Smooth muscle cell (in vitro differentiated cells): ENCODE measurements at regions not wholly inside any gene's neighbourhood (a gene's known extent, or its start where the extent isn't known, plus 50 kb on each side); places are given as distances from the start of the nearest gene placed in this dataset.

Source experiments
- DNase-seq: peaks from one replicate; lab custom pipeline; 2025; ENCODE audit not compliant: unreplicated experiment; lab: John Stamatoyannopoulos, UW
- H2AFZ ChIP-seq: fragments of 200-600 bp; sonication (generic); 2 replicates; pipeline ENCODE4 v1.6.0; 2016; ENCODE audit warnings: antibody characterized with exemption, low read depth, mild to moderate bottlenecking
- H3F3A ChIP-seq: fragments of 200-600 bp; sonication (generic); 2 replicates; pipeline ENCODE4 v1.6.0; 2017; ENCODE audit warnings: antibody characterized with exemption, low read depth
- H3K27ac ChIP-seq: fragments of 200-600 bp; sonication (generic); 2 replicates; pipeline ENCODE4 v1.5.1; 2016; ENCODE audit warnings: low read depth, mild to moderate bottlenecking
- H3K27me3 ChIP-seq: fragments of 200-600 bp; sonication (generic); 2 replicates; pipeline ENCODE4 v1.6.1; 2016; ENCODE audit warnings: low read depth, mild to moderate bottlenecking
- H3K36me3 ChIP-seq: fragments of 200-600 bp; sonication (generic); 2 replicates; pipeline ENCODE4 v1.5.1; 2016; ENCODE audit warnings: low read depth
- H3K4me1 ChIP-seq: fragments of 200-600 bp; sonication (generic); 2 replicates; pipeline ENCODE4 v1.5.1; 2016; ENCODE audit warnings: low read depth
- H3K4me2 ChIP-seq: fragments of 200-600 bp; sonication (generic); 2 replicates; pipeline ENCODE4 v1.6.0; 2016; ENCODE audit warnings: mild to moderate bottlenecking
- H3K4me3 ChIP-seq: fragments of 200-600 bp; sonication (generic); 2 replicates; pipeline ENCODE4 v1.5.1; 2016; ENCODE audit warnings: mild to moderate bottlenecking
- H3K79me2 ChIP-seq: fragments of 200-600 bp; sonication (generic); 2 replicates; pipeline ENCODE4 v1.6.0; 2016; ENCODE audit warnings: low read depth, mild to moderate bottlenecking
- H3K9ac ChIP-seq: fragments of 200-600 bp; sonication (generic); 2 replicates; pipeline ENCODE4 v1.6.0; 2016; ENCODE audit warnings: low read depth
- H3K9me3 ChIP-seq: fragments of 200-600 bp; sonication (generic); replicated peaks from 2 replicates; pipeline ENCODE4 v1.5.1; 2016; ENCODE audit warnings: low read depth
- H4K20me1 ChIP-seq: fragments of 200-600 bp; sonication (generic); 2 replicates; pipeline ENCODE4 v1.6.0; 2016; ENCODE audit warnings: low read depth
- WGBS: methylation state at CpG from one replicate; pipeline ENCODE4 v1.1.7; 2016; ENCODE audit warnings: low lambda C conversion rate; 5-methylcytosine and 5-hydroxymethylcytosine counted together
- TF ChIP-seq, protein P1 (sequence below): fragments of 200-600 bp; sonication (generic); IDR thresholded peaks from 2 replicates; pipeline ENCODE4 v1.5.1; 2017; ENCODE audit warnings: borderline replicate concordance, mild to moderate bottlenecking, antibody characterized with exemption; ENCODE audit not compliant: insufficient read depth, poor library complexity, severe bottlenecking

DNA sequence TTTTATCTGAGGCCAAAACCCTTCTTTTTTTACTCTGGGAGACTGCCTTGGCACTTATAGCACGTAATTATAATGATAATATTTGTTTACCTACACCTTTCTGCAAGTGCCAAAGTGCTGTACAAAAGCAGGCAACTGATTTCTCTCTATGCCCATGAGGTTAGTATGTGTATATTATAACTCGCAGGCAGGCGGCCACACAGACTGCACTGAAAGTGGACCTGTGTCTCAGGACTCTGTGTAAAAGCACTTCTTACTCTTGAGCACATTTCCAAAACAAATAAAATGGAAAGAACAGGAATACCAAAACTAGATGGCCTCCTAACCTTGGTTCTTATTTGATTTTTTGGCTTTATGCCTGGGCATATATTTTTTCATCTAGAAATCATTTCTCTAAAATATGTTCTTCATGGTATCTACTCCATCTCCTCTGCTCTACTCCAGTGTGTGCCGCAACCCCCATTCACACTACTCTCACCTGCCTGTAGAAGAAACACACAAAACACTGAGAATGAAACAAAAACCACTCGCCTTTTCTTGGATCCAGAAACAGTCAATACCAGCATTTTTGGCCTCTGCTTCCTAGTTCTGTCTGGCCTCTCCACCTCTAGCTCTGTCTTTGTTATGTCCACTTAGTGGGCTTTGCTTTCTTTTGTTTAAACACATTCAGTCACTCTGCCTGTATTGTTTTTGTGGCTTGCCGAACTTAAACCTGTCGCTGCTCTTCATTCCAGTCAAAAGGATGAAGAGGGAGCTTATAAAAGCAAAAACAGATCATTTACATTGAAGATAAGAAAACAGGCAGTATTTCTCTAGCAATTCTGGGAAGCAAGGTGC, 934.5 kb upstream of the TENM3 start:
- WGBS = 78% methylated on average over 7 of the region's 7 CpGs
- no peaks in the 10 kb centered on the region for H3K9me3 ChIP-seq
- H3K27me3 ChIP-seq = no peaks in the 10 kb centered on the region
- no peak overlapping the region for H2AFZ ChIP-seq
- no peaks in the 10 kb centered on the region for H3K36me3 ChIP-seq
- H3F3A ChIP-seq = no peaks in the 10 kb centered on the region
- TF ChIP-seq, protein P1, sequence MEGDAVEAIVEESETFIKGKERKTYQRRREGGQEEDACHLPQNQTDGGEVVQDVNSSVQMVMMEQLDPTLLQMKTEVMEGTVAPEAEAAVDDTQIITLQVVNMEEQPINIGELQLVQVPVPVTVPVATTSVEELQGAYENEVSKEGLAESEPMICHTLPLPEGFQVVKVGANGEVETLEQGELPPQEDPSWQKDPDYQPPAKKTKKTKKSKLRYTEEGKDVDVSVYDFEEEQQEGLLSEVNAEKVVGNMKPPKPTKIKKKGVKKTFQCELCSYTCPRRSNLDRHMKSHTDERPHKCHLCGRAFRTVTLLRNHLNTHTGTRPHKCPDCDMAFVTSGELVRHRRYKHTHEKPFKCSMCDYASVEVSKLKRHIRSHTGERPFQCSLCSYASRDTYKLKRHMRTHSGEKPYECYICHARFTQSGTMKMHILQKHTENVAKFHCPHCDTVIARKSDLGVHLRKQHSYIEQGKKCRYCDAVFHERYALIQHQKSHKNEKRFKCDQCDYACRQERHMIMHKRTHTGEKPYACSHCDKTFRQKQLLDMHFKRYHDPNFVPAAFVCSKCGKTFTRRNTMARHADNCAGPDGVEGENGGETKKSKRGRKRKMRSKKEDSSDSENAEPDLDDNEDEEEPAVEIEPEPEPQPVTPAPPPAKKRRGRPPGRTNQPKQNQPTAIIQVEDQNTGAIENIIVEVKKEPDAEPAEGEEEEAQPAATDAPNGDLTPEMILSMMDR = no peak
- no peaks in the 10 kb centered on the region for H4K20me1 ChIP-seq
- no peak overlapping the region for H3K27ac ChIP-seq
- no peaks in the 10 kb centered on the region for H3K79me2 ChIP-seq
- H3K4me3 ChIP-seq = no peak overlapping the region
- no peak overlapping the region for H3K4me2 ChIP-seq
- no peak for DNase-seq
- H3K9ac ChIP-seq = no peak overlapping the region
- H3K4me1 ChIP-seq = no peaks in the 10 kb centered on the region

DNA sequence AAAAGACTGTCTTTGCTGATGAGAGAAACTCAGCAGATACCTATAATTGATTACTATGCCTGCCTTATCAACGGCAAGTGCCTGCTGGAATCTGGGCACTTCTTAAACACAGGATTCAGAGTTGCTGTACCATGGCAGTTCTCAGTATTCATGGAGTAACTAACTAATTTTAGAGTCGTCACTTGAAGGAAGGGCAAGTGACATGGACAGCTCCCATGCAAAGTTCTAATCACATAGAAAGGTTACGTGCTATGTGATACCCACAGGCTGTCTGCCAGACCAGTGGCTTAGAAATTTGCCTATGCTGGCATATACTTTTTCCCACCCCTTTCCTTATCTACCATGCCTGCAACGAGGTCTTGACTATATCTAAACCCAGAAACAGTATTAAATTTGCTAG, 931.1 kb upstream of the TENM3 start:
- Histone ChIP-seq H3K9me3 (no peaks in the 10 kb centered on the region), H3K27ac (no peak overlapping the region), H3K4me3 (no peak overlapping the region), H3K27me3 (no peaks in the 10 kb centered on the region), H4K20me1 (no peaks in the 10 kb centered on the region), H3K4me1 (no peaks in the 10 kb centered on the region), H3K79me2 (no peaks in the 10 kb centered on the region), H3K36me3 (no peaks in the 10 kb centered on the region), H3F3A (no peaks in the 10 kb centered on the region), H3K4me2 (no peak overlapping the region), H2AFZ (no peak overlapping the region), H3K9ac (no peak overlapping the region)
- 76% methylated on average over 4 of the region's 4 CpGs for WGBS
- TF ChIP-seq, protein P1 = no peak
- DNase-seq = no peak

DNA sequence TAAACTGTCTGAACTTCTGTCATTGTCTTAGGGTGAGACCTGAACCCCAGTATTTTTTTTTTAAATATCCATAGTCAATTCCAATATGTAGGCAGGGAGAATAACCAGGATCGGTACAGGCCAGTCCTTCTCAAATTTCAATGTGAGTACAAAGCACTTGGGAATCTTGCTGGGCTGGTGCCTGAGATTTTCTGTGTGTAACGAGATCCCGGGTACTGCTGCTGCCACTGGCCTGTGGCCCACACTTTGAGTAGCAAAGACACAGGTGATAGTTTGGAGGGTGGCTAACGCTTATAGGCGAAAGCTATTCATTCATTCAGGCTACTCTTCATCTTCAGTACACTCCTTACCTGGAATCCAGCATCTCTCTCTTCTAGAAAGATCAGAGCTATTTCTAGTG, 923.6 kb upstream of the TENM3 start:
- no peak for DNase-seq
- no peak overlapping the region for H3K4me3 ChIP-seq
- 80% methylated on average over 5 of the region's 5 CpGs for WGBS
- H3K9ac ChIP-seq = no peak overlapping the region
- H3K36me3 ChIP-seq = no peaks in the 10 kb centered on the region
- peaks cover 7% of the 10 kb centered on the region for H3K27me3 ChIP-seq
- H2AFZ ChIP-seq = no peak overlapping the region
- TF ChIP-seq, protein P1 = no peak
- no peak overlapping the region for H3K27ac ChIP-seq
- no peaks in the 10 kb centered on the region for H3K4me1 ChIP-seq
- no peaks in the 10 kb centered on the region for H4K20me1 ChIP-seq
- no peaks in the 10 kb centered on the region for H3F3A ChIP-seq
- H3K4me2 ChIP-seq = no peak overlapping the region
- no peaks in the 10 kb centered on the region for H3K9me3 ChIP-seq
- no peaks in the 10 kb centered on the region for H3K79me2 ChIP-seq

DNA sequence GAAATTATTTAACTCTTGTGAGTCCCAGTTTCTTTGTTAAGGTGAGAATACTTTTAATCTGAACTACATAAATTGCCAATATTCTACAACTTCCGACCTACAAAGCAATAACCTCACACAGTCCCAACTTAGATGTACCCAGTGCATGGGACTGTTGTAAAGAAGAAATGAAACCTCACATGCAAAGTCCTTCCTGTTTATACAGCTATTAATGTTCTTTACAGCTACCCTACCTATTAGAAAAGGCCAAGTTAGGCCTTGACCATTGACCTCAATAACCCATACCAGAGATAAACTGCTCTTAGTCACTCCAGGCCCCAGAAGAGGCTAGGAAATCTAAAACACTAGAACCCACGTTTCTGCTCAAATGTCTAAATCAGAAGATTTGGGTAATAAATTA, 920.1 kb upstream of the TENM3 start:
- Histone ChIP-seq H3K9me3 (no peaks in the 10 kb centered on the region), H3K9ac (no peak overlapping the region), H3K4me1 (no peaks in the 10 kb centered on the region), H2AFZ (no peak overlapping the region), H3K27ac (no peak overlapping the region), H4K20me1 (no peaks in the 10 kb centered on the region), H3K4me3 (no peak overlapping the region), H3K36me3 (no peaks in the 10 kb centered on the region), H3K79me2 (no peaks in the 10 kb centered on the region), H3K27me3 (peaks cover 7% of the 10 kb centered on the region), H3K4me2 (no peak overlapping the region), H3F3A (no peaks in the 10 kb centered on the region)
- TF ChIP-seq, protein P1 = no peak
- 86% methylated on average over 2 of the region's 2 CpGs for WGBS
- no peak for DNase-seq
